Glutamatergic neuron (in vitro differentiated cells): ENCODE measurements at regions not wholly inside any gene's neighbourhood (a gene's known extent, or its start where the extent isn't known, plus 50 kb on each side); places are given as distances from the start of the nearest gene placed in this dataset.

Experiments
- DNase-seq: peaks from one replicate; pipeline ENCODE4 v3.0.0; 2022
- H3K27ac Mint-ChIP-seq: one replicate; pipeline ENCODE4 v1.8.0; 2020; ENCODE audit warnings: mild to moderate bottlenecking, mixed read lengths, inconsistent platforms; ENCODE audit not compliant: unreplicated experiment
- H3K27me3 Mint-ChIP-seq: one replicate; pipeline ENCODE4 v1.8.0; 2020; ENCODE audit warnings: mild to moderate bottlenecking, moderate library complexity, mixed read lengths, inconsistent platforms; ENCODE audit not compliant: unreplicated experiment
- H3K36me3 Mint-ChIP-seq: one replicate; pipeline ENCODE4 v1.8.0; 2020; ENCODE audit warnings: mild to moderate bottlenecking, mixed read lengths, inconsistent platforms; ENCODE audit not compliant: unreplicated experiment
- H3K4me1 Mint-ChIP-seq: one replicate; pipeline ENCODE4 v1.8.0; 2020; ENCODE audit warnings: mild to moderate bottlenecking, low read depth, mixed read lengths, inconsistent platforms; ENCODE audit not compliant: unreplicated experiment
- H3K4me3 Mint-ChIP-seq: one replicate; pipeline ENCODE4 v1.8.0; 2020; ENCODE audit warnings: mild to moderate bottlenecking, mixed read lengths, inconsistent platforms; ENCODE audit not compliant: unreplicated experiment
- H3K9me3 Mint-ChIP-seq: one replicate; pipeline ENCODE4 v1.8.0; 2020; ENCODE audit warnings: mild to moderate bottlenecking, moderate library complexity, mixed read lengths, inconsistent platforms; ENCODE audit not compliant: unreplicated experiment
- CTCF ChIP-seq: fragments of 200-600 bp; sonication (generic); IDR thresholded peaks from one replicate; pipeline ENCODE4 v1.5.0; 2021; ENCODE audit not compliant: partially characterized antibody, unreplicated experiment

- DNase-seq: no peak
Observed at GRCh38 chr12:132419631-132420246, 70.2 kb upstream of the FBRSL1 start.

GRCh38 chr12:132418393-132418925 is 71.5 kb upstream of the FBRSL1 start:
- TF ChIP-seq CTCF: no peak
- H3K4me1 Mint-ChIP-seq: peaks cover 15% of the 10 kb centered on the region
- H3K27ac Mint-ChIP-seq: no peak overlapping the region
- DNase-seq: no peak
- H3K9me3 Mint-ChIP-seq: peaks cover 21% of the 10 kb centered on the region
- no peak overlapping the region for H3K4me3 Mint-ChIP-seq
- peaks cover 5% of the 10 kb centered on the region for H3K36me3 Mint-ChIP-seq
- peaks cover 17% of the 10 kb centered on the region for H3K27me3 Mint-ChIP-seq

More at GRCh38 chr12:132419631-132420246, 70.2 kb upstream of the FBRSL1 start:
- Mint-ChIP-seq H3K9me3 (peaks cover 21% of the 10 kb centered on the region), H3K4me1 (peaks cover 19% of the 10 kb centered on the region), H3K36me3 (peaks cover 5% of the 10 kb centered on the region), H3K27me3 (peaks cover 17% of the 10 kb centered on the region), H3K4me3 (no peak overlapping the region), H3K27ac (no peak overlapping the region)
- TF ChIP-seq CTCF: no peak

GRCh38 chr12:132417741-132418140 is 72.2 kb upstream of the FBRSL1 start:
- no peak for TF ChIP-seq CTCF
- no peak for DNase-seq
- Mint-ChIP-seq H3K27ac (peak overlapping the region; percentile 39), H3K9me3 (peaks cover 18% of the 10 kb centered on the region), H3K36me3 (peaks cover 4% of the 10 kb centered on the region), H3K4me3 (no peak overlapping the region), H3K4me1 (peaks cover 11% of the 10 kb centered on the region), H3K27me3 (peaks cover 15% of the 10 kb centered on the region)

GRCh38 chr12:132416827-132417226 is 73.1 kb upstream of the FBRSL1 start:
- TF ChIP-seq CTCF: no peak
- DNase-seq: no peak
- Mint-ChIP-seq H3K27ac (no peak overlapping the region), H3K36me3 (no peaks in the 10 kb centered on the region), H3K27me3 (peaks cover 10% of the 10 kb centered on the region), H3K4me3 (no peak overlapping the region), H3K9me3 (peaks cover 12% of the 10 kb centered on the region), H3K4me1 (peaks cover 6% of the 10 kb centered on the region)

- DNase-seq: no peak
- Mint-ChIP-seq H3K4me1 (peaks cover 4% of the 10 kb centered on the region), H3K27me3 (peaks cover 11% of the 10 kb centered on the region), H3K9me3 (peaks cover 12% of the 10 kb centered on the region), H3K36me3 (no peaks in the 10 kb centered on the region), H3K4me3 (no peak overlapping the region), H3K27ac (no peak overlapping the region)
- no peak for TF ChIP-seq CTCF
Observed at GRCh38 chr12:132416121-132416673, 73.8 kb upstream of the FBRSL1 start.
